ENCODE measurements at regions not wholly inside any gene's neighbourhood (a gene's known extent, or its start where the extent isn't known, plus 50 kb on each side); places are given as distances from the start of the nearest gene placed in this dataset.

- TF ChIP-seq ZNF274 (IDR thresholded peaks at IDR 0.05; ENCODE audit: low read depth, low read length) (no peak), YY1 (IDR thresholded peaks at IDR 0.05; ENCODE audit: insufficient read depth, insufficient read length) (no peak)
Measured at GRCh38 chr17:21542070-21542469, 150.3 kb upstream of the KCNJ18 start.

Measured in NT2/D1 (cell line).